Adrenal gland (tissue), 5 donors: ENCODE measurements at regions not wholly inside any gene's neighbourhood (a gene's known extent, or its start where the extent isn't known, plus 50 kb on each side); places are given as distances from the start of the nearest gene placed in this dataset.

Experiments
- CTCF ChIP-seq, 6 experiments: fragments of 450-650 bp in 4 of 6; fragments of 200-600 bp in 2 of 6; sonication (generic) in 1 of 6; IDR thresholded peaks; 1 replicate in 5 of 6; 2 replicates in 1 of 6; pipeline versions ENCODE4 v1.5.1 to v1.8.0; 2016 to 2021; ENCODE audit warnings: antibody characterized with exemption in 6 of 6, mild to moderate bottlenecking in 2 of 6, moderate library complexity in 1 of 6
- POLR2A ChIP-seq, 2 donors: fragments of 450-650 bp; IDR thresholded peaks; one replicate each; pipeline ENCODE4 v1.6.1; 2017; ENCODE audit warnings: antibody characterized with exemption in 2 of 2, mild to moderate bottlenecking in 2 of 2, moderate library complexity in 1 of 2
- donor health status: DM: no; HTN: no; CAD: no.

DNA sequence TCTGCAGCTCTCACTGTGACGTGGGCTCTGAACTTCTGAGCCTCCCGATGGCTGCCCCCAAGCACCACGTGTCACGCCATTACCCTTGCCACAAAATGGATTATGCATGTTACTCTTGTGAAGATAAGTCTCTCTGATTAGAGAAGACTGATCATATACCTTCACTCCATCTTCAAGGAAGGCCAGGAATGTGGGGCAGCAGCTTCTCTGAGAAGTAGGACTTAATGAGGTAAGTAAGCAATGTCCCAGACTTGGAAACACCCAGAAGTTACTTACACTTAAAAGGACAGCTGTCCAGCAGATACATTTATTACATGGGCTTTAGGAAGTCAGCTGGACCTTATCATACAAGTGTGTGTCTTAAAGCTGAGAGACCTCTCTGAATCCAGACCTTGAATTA, 155.0 kb downstream of the FGF1 start:
- TF ChIP-seq CTCF (IDR thresholded peaks at IDR 0.05) (no peak), POLR2A (IDR thresholded peaks at IDR 0.05) (no peak)
